ENCODE measurements at regions not wholly inside any gene's neighbourhood (a gene's known extent, or its start where the extent isn't known, plus 50 kb on each side); places are given as distances from the start of the nearest gene placed in this dataset.

GRCh38 chr10:43006490-43006889, 70.4 kb upstream of the RET start:
- Mint-ChIP-seq H3K27me3 (ENCODE audit: insufficient read depth) (peaks cover 12% of the 10 kb centered on the region), H3K4me3 (no peak overlapping the region), H3K27ac (no peak overlapping the region), H3K4me1 (ENCODE audit: low read depth) (no peaks in the 10 kb centered on the region), H3K36me3 (ENCODE audit: low read depth) (no peaks in the 10 kb centered on the region), H3K9me3 (no peaks in the 10 kb centered on the region)
- no peak for TF ChIP-seq CTCF (IDR thresholded peaks at IDR 0.05)
- no peak for DNase-seq

GRCh38 chr10:43012578-43012977, 64.3 kb upstream of the RET start:
- DNase-seq: no peak
- no peaks in the 10 kb centered on the region for H3K9me3 Mint-ChIP-seq
- H3K27ac Mint-ChIP-seq: no peak overlapping the region
- no peaks in the 10 kb centered on the region for H3K36me3 Mint-ChIP-seq (ENCODE audit: low read depth)
- TF ChIP-seq CTCF (IDR thresholded peaks at IDR 0.05): no peak
- H3K4me1 Mint-ChIP-seq (ENCODE audit: low read depth): no peaks in the 10 kb centered on the region
- H3K27me3 Mint-ChIP-seq (ENCODE audit: insufficient read depth): peaks cover 7% of the 10 kb centered on the region
- no peak overlapping the region for H3K4me3 Mint-ChIP-seq

GRCh38 chr10:43013065-43013464, 63.8 kb upstream of the RET start:
- H3K27ac Mint-ChIP-seq: no peak overlapping the region
- no peaks in the 10 kb centered on the region for H3K4me1 Mint-ChIP-seq (ENCODE audit: low read depth)
- TF ChIP-seq CTCF (IDR thresholded peaks at IDR 0.05): no peak
- no peaks in the 10 kb centered on the region for H3K36me3 Mint-ChIP-seq (ENCODE audit: low read depth)
- no peaks in the 10 kb centered on the region for H3K9me3 Mint-ChIP-seq
- DNase-seq: no peak
- no peak overlapping the region for H3K4me3 Mint-ChIP-seq
- peaks cover 7% of the 10 kb centered on the region for H3K27me3 Mint-ChIP-seq (ENCODE audit: insufficient read depth)

GRCh38 chr10:43024524-43024923, 52.3 kb upstream of the RET start:
- Mint-ChIP-seq H3K4me3 (no peak overlapping the region), H3K27me3 (ENCODE audit: insufficient read depth) (peaks cover 17% of the 10 kb centered on the region), H3K27ac (no peak overlapping the region), H3K9me3 (no peaks in the 10 kb centered on the region), H3K36me3 (ENCODE audit: low read depth) (no peaks in the 10 kb centered on the region), H3K4me1 (ENCODE audit: low read depth) (no peaks in the 10 kb centered on the region; the same call in none of the 2 replicates)
- no peak for DNase-seq
- TF ChIP-seq CTCF (IDR thresholded peaks at IDR 0.05): no peak

GRCh38 chr10:43024942-43025700, 51.7 kb upstream of the RET start:
- peaks cover 22% of the 10 kb centered on the region for H3K27me3 Mint-ChIP-seq (ENCODE audit: insufficient read depth)
- DNase-seq: no peak

More at GRCh38 chr10:43024942-43025700, 51.7 kb upstream of the RET start:
- Mint-ChIP-seq H3K9me3 (no peaks in the 10 kb centered on the region), H3K4me3 (no peak overlapping the region), H3K27ac (no peak overlapping the region), H3K4me1 (ENCODE audit: low read depth) (no peaks in the 10 kb centered on the region; the same call in none of the 2 replicates), H3K36me3 (ENCODE audit: low read depth) (no peaks in the 10 kb centered on the region)
- TF ChIP-seq CTCF (IDR thresholded peaks at IDR 0.05): no peak
